ENCODE measurements at regions not wholly inside any gene's neighbourhood (a gene's known extent, or its start where the extent isn't known, plus 50 kb on each side); places are given as distances from the start of the nearest gene placed in this dataset.

GRCh38 chr17:70569128-70569527 lies 399.8 kb downstream of the KCNJ2 start:
- H3K27ac ChIP-seq = no peak overlapping the region
- DNase-seq (ENCODE audit: low read depth in 1 of 2, low spot score in 1 of 2) (no peak), FAIRE-seq (no peak), ATAC-seq (no peak)
- TF ChIP-seq FOSL2 (IDR thresholded peaks at IDR 0.05) = no peak
- TF ChIP-seq FOSL2 (CRISPR knock-in tag; IDR thresholded peaks at IDR 0.05) = no peak
- WGBS (ENCODE audit: missing lambda C conversion rate) = 8% methylated on average over 1 of the region's 1 CpG
- no peak overlapping the region for H3K4me3 ChIP-seq
- no peaks in the 10 kb centered on the region for H3K9me3 ChIP-seq
- no peak overlapping the region for H3K4me2 ChIP-seq
- H3K4me1 ChIP-seq = no peaks in the 10 kb centered on the region
- ChIA-PET CTCF (no interaction called here), POLR2A (interaction anchor here (0.6 kb wide), 1 partner anchor 1902 kb away, joined by 5 read pairs; no protein-coding TSS in a partner anchor)

- no peak overlapping the region for H3K27ac ChIP-seq
- FAIRE-seq (no peak), ATAC-seq (no peak), DNase-seq (ENCODE audit: low read depth in 1 of 2, low spot score in 1 of 2) (no peak)
- 65% methylated on average over 20 of the region's 20 CpGs for WGBS (ENCODE audit: missing lambda C conversion rate)
- POLR2A ChIA-PET = no interaction called here
- CTCF ChIA-PET = interaction anchor here (1.3 to 1.7 kb wide), 3 partner anchors 11 to 52 kb away, joined by 3 to 8 read pairs (median 4); no protein-coding TSS in a partner anchor
- H3K9me3 ChIP-seq = peaks cover 6% of the 10 kb centered on the region; the same call in 2 of the 3 replicates
- TF ChIP-seq GATA3 (IDR thresholded peaks at IDR 0.05; ENCODE audit: borderline replicate concordance) = no peak
- TF ChIP-seq NPAS2 (CRISPR knock-in tag; IDR thresholded peaks at IDR 0.05; ENCODE audit: borderline replicate concordance) = no peak
- no peak for TF ChIP-seq JUNB (IDR thresholded peaks at IDR 0.05)
- no peak for TF ChIP-seq RFX5 (IDR thresholded peaks at IDR 0.05)
- no peak for TF ChIP-seq SREBF2 (IDR thresholded peaks at IDR 0.05)
- no peak for TF ChIP-seq POLR2A (IDR thresholded peaks at IDR 0.05; ENCODE audit: low read length)
- TF ChIP-seq ZFP36 (IDR thresholded peaks at IDR 0.05; ENCODE audit: borderline replicate concordance, partially characterized antibody) = no peak
- no peak for TF ChIP-seq MAZ (IDR thresholded peaks at IDR 0.05; ENCODE audit: borderline replicate concordance, low read depth, low read length)
- no peak overlapping the region for H3K4me2 ChIP-seq
- no peaks in the 10 kb centered on the region for H3K4me1 ChIP-seq
- no peak overlapping the region for H3K4me3 ChIP-seq
These were observed 408.1 kb downstream of the KCNJ2 start for GRCh38 chr17:70577456-70577855.

- TF ChIP-seq ZC3H11A (IDR thresholded peaks at IDR 0.05) = no peak
- no peak overlapping the region for H3K27ac ChIP-seq
These were observed 412.1 kb downstream of the KCNJ2 start for GRCh38 chr17:70581459-70581858.

GRCh38 chr17:70582777-70583176 lies 413.4 kb downstream of the KCNJ2 start:
- POLR2A ChIA-PET = no interaction called here
- no peak for FAIRE-seq
- H3K4me3 ChIP-seq = no peak overlapping the region
- CTCF ChIA-PET = no interaction called here
- H3K4me1 ChIP-seq = no peaks in the 10 kb centered on the region
- no peak for ATAC-seq
- H3K9me3 ChIP-seq = 0 out of 3 replicates have a peak, but pooled peaks cover 3% of the 10 kb centered on the region
- WGBS (ENCODE audit: missing lambda C conversion rate) = 0% methylated on average over 1 of the region's 1 CpG
- no peak overlapping the region for H3K27ac ChIP-seq
- no peak for DNase-seq (ENCODE audit: low read depth in 1 of 2, low spot score in 1 of 2)
- TF ChIP-seq KDM1A (IDR thresholded peaks at IDR 0.05; ENCODE audit: low read depth) (no peak), PBX3 (IDR thresholded peaks at IDR 0.05) (no peak), POLR2A (IDR thresholded peaks at IDR 0.05; ENCODE audit: low read length) (no peak), SMC3 (IDR thresholded peaks at IDR 0.05) (no peak), EHMT2 (IDR thresholded peaks at IDR 0.05; ENCODE audit: low read depth) (no peak), CBX2 (IDR thresholded peaks at IDR 0.05; ENCODE audit: borderline replicate concordance, low read depth) (no peak), NFE2L2 (conservative IDR thresholded peaks at IDR 0.05; ENCODE audit: low read length) (no peak), USF2 (IDR thresholded peaks at IDR 0.05) (no peak), CEBPB (IDR thresholded peaks at IDR 0.05) (no peak), PHF8 (IDR thresholded peaks at IDR 0.05; ENCODE audit: borderline replicate concordance, low read depth) (no peak), JUNB (IDR thresholded peaks at IDR 0.05) (no peak), NPAS2 (CRISPR knock-in tag; IDR thresholded peaks at IDR 0.05; ENCODE audit: borderline replicate concordance) (no peak), CTCF (IDR thresholded peaks at IDR 0.05) (no peak), RNF2 (IDR thresholded peaks at IDR 0.05; ENCODE audit: borderline replicate concordance, low read depth) (no peak), FOSB (CRISPR knock-in tag; IDR thresholded peaks at IDR 0.05) (no peak)
- H3K4me2 ChIP-seq = no peak overlapping the region

More at GRCh38 chr17:70581459-70581858, 412.1 kb downstream of the KCNJ2 start:
- no peak overlapping the region for H3K4me3 ChIP-seq
- peaks cover 6% of the 10 kb centered on the region; the same call in 2 of the 3 replicates for H3K9me3 ChIP-seq
- FAIRE-seq (no peak), DNase-seq (ENCODE audit: low read depth in 1 of 2, low spot score in 1 of 2) (no peak), ATAC-seq (no peak)
- H3K4me2 ChIP-seq = no peak overlapping the region
- 36% methylated on average over 3 of the region's 3 CpGs for whole genome bisulfite sequencing (ENCODE audit: missing lambda C conversion rate)
- CTCF ChIA-PET = no interaction called here
- POLR2A ChIA-PET = no interaction called here
- H3K4me1 ChIP-seq = no peaks in the 10 kb centered on the region
